NCI-H446 (cell line): ENCODE measurements at regions not wholly inside any gene's neighbourhood (a gene's known extent, or its start where the extent isn't known, plus 50 kb on each side); places are given as distances from the start of the nearest gene placed in this dataset.

ENCODE experiments used
- DNase-seq, 2 experiments: peaks; one replicate each; lab custom pipeline; 2025; lab: John Stamatoyannopoulos, UW

DNA sequence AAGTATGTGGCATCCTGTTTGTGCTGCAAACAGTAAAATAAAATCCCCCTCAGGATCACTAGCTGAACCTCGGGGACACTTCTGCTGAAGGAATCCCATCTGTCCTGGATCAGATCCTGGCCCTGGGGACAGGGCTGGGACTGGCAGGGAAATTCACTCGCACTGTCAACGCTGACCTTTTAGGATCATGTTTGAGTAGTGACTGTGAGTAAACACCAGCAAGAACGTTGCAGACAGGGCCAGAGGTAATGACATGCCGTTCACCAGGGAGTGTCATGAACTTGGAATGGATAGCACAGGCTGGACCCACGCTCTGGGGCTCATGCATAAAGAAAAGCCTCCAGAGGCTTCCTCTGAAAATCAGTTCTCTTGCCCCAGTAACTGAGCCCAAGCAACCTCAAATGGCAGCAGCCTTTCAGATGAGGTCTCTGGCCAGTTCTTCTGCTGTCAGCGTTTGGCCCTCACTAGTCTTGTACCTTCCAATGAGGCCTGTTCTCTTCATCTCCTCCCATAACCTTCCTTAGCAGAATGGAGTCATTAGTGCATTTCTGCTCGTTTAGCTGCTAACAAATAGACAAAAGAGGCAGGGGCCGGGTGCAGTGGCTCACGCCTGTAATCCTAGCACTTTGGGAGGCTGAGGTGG lies 51.0 kb upstream of the BARX2 start:
- DNase-seq, result no peak

DNA sequence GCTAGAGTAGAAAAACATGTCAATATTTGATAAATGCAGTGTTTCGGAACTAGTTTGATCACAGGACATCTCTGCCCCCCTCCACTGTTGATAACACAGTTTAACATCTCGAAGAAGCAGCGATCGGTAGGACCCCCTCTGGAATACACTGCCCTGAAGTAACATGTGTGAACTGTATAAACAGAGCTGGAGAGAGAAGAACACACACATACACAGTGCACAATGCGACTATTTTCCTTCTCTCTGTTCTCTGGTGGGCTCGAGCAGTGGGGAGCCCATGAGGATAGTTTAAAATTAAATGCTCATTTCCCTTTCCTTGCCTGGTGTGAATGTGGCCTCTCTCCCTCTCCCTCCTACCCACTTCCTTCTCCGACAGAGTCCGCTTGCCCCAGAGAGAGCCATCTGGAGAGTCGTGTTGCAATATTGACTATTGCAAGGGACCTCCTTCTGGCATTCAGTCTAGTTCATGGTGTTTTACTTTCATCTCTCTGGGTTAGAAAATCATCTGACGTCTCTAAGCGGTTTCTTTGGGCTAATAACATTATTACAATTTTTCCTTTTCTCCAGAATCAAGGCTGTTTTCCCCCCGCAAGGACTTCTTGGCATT lies 51.6 kb upstream of the BARX2 start:
- peak in 1 of 2 experiments; percentile 24 for DNase-seq

DNA sequence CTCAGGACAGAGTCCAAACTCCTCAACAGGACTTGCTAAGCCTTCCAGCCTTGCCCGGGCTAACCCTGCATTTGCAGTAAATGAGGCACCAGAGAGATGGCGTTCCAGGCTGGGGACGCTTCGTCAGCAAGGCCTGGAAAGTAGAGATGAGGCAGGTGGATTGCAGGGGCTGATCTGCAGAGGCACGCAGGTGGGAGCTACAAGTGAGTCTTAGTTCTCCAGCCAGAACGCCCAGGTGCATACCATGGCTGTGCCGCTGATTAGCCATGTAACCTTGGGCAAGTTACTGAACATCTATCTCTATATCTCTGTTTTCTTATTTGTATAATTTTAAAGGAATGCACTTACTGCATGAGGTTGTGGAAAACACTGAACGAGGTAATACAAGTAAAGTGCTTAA lies 52.7 kb upstream of the BARX2 start:
- no peak for DNase-seq

DNA sequence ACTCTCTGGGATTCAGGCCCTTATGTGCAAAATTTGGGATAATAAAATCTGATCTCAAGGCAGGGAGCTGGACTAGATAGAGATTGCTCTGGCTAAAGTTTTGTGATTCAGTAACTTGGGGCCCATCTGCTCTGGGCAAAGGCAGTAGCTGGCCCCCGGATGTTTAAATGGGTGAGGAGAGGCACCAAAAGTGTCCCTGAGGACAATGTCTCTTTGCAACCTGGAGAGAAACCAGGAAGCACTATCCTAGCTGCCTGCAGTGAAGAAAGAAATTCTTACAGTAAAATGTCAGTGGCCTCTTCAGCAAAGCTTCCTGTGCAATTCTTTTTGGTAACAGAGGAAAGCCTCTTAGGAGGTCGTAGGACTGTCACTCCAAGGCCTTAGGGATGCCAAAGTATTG lies 54.6 kb upstream of the BARX2 start:
- no peak for DNase-seq

DNA sequence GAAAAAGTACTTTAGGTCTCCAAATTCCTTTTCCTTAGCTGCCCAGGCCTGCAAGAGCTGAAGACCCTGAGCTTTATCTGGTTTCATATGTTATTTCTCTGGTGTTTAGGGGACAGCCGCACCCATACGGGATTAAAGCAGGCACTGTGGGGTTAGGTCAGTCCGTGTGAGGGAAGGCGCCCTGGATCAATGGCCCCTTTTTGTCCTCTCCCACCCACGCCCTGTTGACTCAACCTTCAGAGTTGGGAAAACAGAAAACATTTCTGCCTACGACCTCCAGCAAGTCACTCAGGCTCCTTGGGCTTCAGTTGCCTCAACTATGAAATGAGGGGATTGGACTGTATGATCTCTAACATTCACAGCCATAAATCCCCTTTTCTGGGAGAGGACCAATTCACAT lies 55.2 kb upstream of the BARX2 start:
- no peak for DNase-seq

DNA sequence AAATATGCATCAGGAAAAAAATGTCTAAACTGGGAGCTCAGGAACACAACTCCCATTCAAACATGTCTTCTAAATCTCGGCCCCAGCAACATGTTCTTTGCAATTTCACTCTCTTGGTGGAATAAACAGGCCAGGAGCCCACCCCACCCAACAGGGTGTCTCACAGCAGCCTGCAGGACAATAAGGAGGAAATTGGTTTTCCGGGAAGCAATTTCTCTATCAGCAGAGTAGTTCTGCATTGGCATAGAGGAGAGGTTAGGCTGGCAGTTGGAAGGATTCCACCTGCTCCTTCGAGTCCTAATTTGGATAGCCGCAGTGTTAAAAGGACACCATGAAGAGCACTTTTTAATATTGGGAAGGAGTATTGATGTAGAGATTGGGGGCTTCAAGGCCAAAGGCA lies 55.9 kb upstream of the BARX2 start:
- no peak for DNase-seq

DNA sequence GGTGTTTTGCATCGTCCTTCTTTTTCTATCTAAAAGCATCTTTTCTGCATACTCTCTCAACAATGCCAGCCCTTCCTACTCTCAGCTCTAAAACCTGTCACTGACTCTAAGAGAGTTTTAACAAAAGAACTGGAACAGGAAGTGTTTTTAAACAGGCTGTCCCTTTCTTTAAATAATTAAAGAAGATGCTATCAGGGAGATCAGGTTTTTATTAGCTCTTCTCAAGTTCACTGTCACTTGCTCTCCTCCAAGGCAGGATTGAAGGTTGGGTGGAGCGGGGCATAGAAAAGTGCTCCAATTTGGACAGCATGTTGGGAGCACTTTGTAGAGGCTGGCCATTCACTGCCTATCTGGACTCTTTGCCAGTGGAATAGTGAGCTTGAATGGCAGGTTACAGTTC lies 56.4 kb upstream of the BARX2 start:
- no peak for DNase-seq

DNA sequence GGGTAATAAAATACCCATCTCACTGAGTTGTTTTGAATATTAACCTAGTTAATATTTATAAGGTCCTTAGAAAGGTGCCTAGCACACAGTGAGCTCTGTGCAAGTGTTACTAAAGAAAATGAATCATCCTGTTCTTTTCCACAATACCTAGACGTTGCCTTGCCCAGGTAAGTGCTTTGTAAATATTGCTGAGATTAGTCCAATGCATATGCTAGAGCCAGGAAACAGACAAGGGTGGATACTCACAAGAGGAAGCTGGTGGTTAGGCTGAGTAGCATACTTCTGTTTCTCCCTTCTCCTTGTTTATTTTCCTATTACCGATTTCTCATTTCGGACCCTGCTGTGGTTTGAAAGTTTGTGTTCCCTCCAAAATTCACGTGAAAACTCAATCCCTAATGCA lies 58.1 kb upstream of the BARX2 start:
- DNase-seq, result no peak

DNA sequence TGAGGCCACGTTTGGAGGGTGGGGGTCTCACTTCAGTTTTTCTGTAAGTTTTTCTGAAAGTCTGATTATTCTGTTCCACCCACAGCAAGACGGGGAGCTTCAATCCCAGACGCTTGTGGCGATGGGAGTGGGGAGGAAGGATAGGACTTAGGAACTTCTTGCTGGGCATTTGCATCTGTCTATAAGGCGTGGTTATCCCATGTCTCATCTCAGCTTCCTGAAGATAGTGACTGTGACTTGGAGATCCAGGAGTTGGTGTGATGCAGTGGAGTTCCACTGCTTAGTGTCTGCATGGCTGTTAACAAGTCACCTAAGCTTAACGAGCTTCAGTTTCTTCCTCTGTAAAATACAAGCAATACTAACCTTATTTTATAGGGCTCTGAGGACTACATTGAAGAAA lies 58.9 kb upstream of the BARX2 start:
- no peak for DNase-seq

DNA sequence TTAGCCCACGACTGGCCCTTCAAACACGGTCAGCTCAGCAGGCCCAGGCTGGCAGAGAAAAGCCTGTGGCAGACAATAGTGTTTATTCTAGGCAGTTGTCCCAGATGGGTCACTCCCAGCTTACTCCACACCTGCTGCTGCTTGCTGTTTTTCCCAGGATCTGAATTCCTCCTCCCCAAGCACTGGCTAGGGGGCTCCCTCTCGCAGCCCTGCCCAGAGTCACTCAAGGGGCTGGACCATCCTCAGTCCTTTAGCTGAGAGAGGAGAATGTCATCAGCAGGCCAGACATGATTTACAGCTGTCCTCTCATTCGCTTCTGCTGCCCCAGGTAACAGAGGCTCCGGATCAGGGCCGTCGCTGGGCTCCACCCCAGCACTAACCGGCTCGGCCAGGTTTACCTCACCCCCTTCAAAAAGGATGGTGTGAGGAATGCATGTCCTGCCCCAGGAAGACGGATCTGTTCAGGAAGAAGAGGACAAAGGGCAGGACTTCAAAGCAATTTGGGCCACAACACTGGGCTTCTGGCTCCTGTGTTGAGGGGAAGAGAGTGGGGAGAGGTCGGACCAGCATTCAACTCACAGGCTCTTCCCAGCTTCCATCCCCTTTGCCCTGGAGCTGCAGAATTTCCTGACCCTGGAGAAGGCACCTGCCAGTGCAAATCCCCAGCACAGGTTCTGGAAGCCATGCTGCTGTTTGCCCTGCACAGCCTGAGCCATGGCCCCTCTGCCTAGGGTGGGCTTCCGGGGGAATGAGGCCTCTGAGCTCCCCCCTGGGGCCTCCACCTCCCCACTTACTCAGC lies 59.7 kb upstream of the BARX2 start:
- no peak for DNase-seq

DNA sequence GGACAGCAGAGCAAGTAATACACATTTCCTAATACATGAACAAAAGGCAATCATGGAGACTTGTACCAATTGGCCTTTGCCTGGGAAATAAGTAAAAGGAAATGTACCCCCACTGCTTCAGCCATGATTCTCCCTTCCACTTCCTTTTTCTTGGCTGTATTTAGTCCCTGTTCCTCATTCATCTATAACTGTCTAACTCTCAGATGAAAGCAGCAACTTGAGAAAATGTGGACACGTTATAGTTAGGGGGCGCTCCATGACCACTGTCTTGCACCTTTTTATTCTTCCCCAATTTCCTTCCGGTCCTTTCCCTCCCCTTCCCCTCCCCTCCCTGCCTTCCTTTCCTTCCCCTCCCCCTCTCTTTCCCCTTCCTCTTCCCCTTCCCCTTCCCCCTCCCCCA lies 61.3 kb upstream of the BARX2 start:
- DNase-seq, result no peak

DNA sequence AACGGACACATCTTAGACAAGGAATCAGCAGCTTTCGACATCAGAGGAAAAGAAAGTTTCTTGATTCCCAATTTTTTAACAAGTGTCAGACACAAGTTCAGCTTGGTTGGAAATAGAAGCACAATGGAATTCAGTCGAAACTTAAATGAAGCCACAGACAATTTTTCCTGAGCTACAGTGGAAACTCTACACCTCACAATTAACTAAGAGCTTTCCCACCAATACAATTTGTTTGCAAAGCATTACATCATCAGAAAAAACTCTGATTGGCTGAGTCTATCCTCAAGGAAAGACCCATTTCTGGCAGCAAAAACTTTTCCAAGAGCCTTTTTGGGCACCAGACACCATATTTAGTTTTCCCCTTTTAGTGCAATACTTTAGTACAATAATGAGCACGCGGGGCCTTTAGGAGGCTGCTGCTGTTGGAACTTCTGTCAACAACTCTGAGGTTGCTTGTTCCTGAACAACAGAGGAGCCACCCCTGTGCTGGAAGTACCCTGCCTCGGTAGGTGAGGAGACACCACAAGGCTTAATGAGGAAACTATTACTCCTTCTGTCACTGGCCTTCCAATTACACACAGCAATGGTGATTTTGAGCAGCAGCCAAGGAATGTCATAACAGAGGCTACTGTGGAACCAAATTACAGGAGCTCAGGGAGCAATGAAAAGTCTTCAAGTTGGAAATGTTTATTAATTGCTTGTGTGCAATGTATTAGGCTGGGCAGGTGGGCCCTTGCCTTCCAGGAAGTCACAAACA lies 61.9 kb upstream of the BARX2 start:
- peak; percentile 21 to 57 for DNase-seq

DNA sequence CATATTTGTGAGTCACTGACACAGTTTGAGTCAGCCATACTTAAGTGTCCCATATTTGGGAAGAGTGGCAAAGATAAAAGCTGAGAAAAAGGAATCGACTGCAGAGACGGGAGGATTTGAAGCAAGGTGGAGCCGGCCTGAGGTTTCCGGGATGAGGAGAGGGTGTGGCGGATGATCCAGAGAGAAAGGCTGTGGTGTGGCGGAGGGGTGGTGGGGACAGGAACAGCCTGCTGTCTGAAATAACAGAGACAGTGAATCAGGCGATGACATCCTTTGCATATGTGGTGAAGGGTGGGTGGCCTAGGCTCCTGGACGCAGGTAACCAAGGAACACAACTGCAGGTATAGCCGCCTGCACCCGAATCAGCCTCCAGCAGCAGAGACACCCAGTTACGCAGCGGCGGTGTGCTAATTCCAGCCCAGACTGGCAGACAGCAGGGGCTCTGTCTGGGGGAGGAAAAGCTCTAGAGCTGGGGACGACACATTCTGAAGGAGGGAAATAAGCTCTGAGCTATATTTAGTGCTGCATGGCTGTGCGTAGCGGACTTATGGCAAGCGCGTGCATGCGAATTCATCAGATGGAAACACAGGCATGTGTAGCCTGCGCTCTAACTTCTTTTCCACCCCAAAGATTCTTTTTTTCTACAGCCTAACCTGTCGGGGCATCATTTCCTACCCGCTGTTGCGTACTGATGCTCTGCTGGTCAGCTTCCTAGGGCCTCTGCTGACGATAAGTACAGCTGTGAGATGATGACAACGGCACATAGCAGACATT lies 62.7 kb upstream of the BARX2 start:
- no peak for DNase-seq

DNA sequence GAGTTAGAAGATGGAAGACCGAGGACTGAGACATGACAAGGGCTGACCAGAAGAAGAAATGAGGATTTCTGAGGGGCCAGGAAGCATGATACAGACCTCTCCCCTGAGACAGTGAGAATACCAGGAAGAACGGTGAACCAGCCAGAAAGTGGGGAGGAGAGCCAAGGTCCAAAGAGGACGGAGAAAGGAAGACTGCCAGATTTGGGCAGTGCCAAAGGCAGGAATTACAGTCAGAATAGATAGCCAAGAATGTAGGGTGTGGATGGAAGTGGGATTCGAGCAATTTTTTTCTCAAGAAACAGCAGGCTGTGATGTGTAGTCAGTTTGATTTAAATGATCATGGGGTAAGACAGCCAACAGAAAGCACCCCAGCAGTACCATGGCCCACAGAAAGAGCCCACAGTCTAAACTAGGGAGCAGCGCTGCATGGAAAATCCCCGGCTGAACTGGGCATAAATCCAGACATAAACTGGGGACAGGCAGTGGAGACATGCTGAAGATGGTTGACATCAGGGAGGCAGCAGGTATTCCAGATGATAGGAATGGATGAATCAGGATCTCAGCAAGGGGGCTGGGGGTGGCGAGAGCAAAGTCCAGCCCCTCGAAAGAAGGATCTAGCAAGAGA lies 67.3 kb upstream of the BARX2 start:
- peak; percentile 10 to 51 for DNase-seq

DNA sequence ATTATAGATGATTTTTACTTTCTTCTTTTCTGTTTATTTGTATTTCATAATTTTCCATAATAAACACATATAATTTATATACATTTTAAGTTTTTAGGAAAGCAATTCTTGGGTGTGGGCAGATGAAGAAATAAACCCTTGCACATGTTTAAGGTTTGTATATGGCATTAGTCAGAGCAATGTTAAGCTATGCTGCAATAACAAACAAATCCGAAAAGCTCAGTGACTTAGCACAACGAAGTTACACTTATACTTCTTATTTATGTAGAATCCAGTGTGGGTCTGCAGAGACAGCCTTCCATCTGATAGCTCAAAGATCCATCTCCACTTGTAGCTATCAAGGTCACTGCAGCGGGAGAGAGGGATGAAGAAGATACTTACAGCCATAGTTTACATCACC lies 68.5 kb upstream of the BARX2 start:
- no peak for DNase-seq

DNA sequence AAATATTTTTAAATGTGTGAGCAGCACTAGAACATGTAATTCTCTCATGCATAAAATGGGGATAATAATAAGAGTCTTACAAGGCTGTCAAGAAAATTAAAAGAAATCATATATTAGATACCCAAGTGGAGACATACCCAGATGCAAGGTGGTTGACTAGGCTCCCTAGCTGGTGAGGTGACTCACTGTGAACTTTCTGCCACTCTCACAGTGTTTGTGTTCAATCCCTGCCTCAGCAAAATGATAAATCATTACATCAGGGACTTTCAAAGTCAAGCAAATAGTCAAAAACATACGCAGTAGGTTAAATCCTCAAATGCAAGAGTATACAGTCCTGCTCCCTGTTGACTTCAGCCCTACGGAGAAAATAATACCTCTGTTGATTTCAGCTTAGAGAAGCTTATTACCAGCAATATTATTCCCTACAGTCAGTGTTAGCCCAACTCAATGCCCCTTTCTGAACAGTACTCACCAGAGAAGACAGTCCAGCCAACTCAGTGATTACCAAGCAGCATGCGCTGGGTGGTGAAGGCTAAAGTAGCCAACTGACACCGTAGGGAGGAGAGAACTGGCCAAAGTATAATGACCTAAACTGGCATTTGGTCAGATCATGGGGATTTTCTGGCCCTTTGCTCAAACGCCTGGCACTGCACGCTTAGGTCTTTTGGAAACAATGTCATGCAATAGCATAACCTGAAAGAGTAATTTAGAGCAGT lies 73.1 kb upstream of the BARX2 start:
- DNase-seq, result no peak

DNA sequence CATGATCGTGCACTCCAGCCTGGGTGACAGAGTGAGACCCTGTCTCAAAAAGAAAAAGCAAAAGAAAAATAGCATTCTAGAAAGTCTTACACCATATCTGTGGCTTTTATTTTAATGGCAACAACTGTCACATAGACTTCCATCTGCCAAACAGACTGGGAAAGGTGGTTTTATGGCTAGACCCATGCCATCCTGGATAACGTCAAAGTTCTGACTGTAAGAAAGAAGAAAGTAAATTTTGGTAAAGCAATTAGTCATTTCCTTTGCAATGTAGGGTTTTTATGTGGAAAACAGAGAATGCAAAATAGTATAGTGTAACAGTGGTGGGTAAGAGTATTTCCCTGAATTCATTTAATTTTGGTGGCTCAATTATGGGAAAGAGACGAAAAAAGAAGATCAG lies 75.5 kb upstream of the BARX2 start:
- DNase-seq, result no peak

DNA sequence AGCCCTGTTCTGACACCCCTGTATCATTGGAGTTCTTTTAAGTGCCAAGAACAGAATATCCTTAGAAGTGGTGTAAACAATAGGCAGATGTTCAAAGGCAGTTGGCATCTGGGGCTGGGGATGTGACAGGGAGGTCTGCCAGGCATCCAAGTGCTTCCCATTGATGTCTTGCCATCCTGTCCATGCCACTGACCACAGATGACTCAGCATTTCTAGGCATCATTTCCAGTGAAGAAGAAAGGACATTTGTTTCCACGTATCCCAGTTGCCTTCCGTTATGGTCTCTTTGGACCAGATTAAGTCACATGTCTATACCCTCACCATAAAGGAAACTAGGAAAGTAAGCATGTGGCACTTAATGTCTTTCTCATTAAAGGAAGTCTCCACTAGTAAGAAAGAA lies 76.7 kb upstream of the BARX2 start:
- no peak for DNase-seq

DNA sequence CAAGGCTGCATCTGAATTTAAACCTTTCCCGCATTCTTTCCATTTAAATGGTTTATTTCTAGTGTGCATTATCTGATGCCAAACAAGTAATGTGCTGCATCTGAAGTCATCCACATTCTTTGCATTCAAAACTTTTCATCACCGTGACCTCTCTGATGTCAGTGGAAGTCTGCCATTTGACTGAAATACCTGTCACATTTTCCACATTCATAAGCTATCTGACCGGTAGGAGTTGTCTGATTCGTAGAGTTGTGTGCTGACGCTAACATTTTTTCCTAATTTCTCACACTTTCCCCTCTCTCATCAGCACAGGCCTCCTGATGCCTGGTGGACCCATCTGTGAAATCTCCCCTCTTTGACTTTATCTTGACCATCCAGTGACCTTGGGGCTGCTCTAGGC lies 79.9 kb upstream of the BARX2 start:
- DNase-seq, result no peak

DNA sequence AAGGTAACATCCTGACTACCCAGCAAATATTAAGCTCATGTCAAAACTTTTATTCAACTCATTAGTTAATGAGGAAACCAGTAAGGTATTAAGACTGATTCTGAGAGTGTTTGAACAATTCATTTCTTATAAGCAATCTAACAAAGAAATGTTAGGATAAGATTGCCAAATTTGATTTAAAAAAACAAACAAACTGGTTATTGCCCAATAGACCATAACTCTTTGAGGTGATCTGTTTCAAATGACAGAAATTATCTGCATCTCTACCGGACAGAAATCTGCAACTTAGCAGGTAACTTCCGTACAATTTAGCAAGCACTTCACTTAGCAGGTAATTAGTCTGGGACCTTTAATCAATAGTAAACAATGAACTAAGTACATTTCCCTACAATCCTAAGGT lies 82.9 kb upstream of the BARX2 start:
- DNase-seq, result no peak

DNA sequence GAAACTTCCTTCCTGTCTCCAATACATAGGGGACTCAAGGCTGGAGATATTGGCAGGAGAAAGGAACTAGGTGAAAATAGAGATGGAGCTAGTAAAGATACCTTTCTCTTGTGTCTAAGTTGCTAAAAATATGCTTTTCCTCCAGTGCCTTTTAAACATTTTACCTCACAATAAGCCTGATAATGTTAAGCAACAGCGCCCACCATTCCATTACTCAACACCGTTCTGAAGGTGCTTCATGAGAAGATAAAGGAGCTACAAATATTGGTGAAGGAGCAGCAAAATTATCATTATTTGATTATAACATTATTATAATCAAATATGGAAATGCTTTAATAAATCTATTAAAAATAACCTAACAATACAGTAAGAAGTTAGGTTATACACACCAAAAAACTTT lies 83.6 kb upstream of the BARX2 start:
- DNase-seq, result no peak
